HUES64 (cell line): ENCODE measurements at regions not wholly inside any gene's neighbourhood (a gene's known extent, or its start where the extent isn't known, plus 50 kb on each side); places are given as distances from the start of the nearest gene placed in this dataset.

ENCODE experiments used
- H3K27ac ChIP-seq: 2 replicates; pipeline ENCODE4 v1.7.0; 2013; ENCODE audit warnings: low read depth, low read length, inconsistent platforms
- H3K27me3 ChIP-seq: 2 replicates; pipeline ENCODE4 v1.6.1; 2013; ENCODE audit warnings: mild to moderate bottlenecking, low read length; ENCODE audit not compliant: insufficient read depth
- H3K36me3 ChIP-seq: 2 replicates; pipeline ENCODE4 v1.6.1; 2013; ENCODE audit warnings: mild to moderate bottlenecking, low read length; ENCODE audit not compliant: insufficient read depth
- H3K4me1 ChIP-seq: 2 replicates; pipeline ENCODE4 v1.6.1; 2013; ENCODE audit warnings: mild to moderate bottlenecking, low read length, moderate library complexity; ENCODE audit not compliant: insufficient read depth
- H3K4me3 ChIP-seq: 2 replicates; pipeline ENCODE4 v1.5.1; 2013; ENCODE audit warnings: mild to moderate bottlenecking, low read length, moderate library complexity
- H3K9ac ChIP-seq: 2 replicates; pipeline ENCODE4 v1.6.1; 2013; ENCODE audit warnings: mild to moderate bottlenecking, low read depth, low read length
- H3K9me3 ChIP-seq: 2 replicates; pipeline ENCODE4 v1.6.1; 2013; ENCODE audit warnings: low read depth, low read length; ENCODE audit not compliant: insufficient read depth
- WGBS: fragments of 150-250, 120-280 bp; methylation state at CpG from one replicate; pipeline ENCODE4 v1.1.7; 2013; ENCODE audit warnings: missing lambda C conversion rate; 5-methylcytosine and 5-hydroxymethylcytosine counted together

- Histone ChIP-seq H3K4me3 (no peak overlapping the region), H3K4me1 (no peaks in the 10 kb centered on the region), H3K27ac (no peak overlapping the region), H3K9me3 (no peaks in the 10 kb centered on the region), H3K27me3 (no peaks in the 10 kb centered on the region), H3K9ac (no peak overlapping the region), H3K36me3 (no peaks in the 10 kb centered on the region)
- 85% methylated on average over 2 of the region's 2 CpGs for WGBS
Measured at GRCh38 chr3:24646790-24647189, 152.1 kb upstream of the THRB start.

DNA sequence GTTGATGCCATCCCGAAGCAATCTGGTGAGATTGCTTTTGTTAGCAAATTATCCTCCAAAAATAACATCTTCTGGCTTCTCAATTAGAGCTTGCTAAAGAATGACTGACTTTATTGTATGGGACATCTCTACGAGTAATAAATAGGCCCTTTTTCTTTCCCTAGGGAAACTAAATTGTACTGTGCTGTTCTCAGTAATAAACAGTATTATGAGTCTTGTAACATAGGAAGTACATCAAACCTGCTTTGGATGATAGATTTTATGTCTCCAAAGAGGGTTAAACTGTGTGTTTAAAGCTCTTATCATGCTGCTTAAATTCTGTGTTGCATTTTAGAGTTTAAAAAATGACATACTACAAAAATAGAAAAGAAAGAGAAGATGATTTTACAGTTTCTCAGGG lies 153.4 kb upstream of the THRB start:
- H3K27me3 ChIP-seq: no peaks in the 10 kb centered on the region
- no peak overlapping the region for H3K9ac ChIP-seq
- H3K9me3 ChIP-seq: no peaks in the 10 kb centered on the region
- no peaks in the 10 kb centered on the region for H3K4me1 ChIP-seq
- whole genome bisulfite sequencing: 96% methylated on average over 2 of the region's 2 CpGs
- H3K4me3 ChIP-seq: no peak overlapping the region
- no peaks in the 10 kb centered on the region for H3K36me3 ChIP-seq
- no peak overlapping the region for H3K27ac ChIP-seq

GRCh38 chr3:24650839-24651238 lies 156.2 kb upstream of the THRB start:
- Histone ChIP-seq H3K4me3 (no peak overlapping the region), H3K27me3 (no peaks in the 10 kb centered on the region), H3K36me3 (no peaks in the 10 kb centered on the region), H3K4me1 (no peaks in the 10 kb centered on the region), H3K9ac (no peak overlapping the region), H3K27ac (no peak overlapping the region), H3K9me3 (no peaks in the 10 kb centered on the region)
- 82% methylated on average over 1 of the region's 1 CpG for WGBS

DNA sequence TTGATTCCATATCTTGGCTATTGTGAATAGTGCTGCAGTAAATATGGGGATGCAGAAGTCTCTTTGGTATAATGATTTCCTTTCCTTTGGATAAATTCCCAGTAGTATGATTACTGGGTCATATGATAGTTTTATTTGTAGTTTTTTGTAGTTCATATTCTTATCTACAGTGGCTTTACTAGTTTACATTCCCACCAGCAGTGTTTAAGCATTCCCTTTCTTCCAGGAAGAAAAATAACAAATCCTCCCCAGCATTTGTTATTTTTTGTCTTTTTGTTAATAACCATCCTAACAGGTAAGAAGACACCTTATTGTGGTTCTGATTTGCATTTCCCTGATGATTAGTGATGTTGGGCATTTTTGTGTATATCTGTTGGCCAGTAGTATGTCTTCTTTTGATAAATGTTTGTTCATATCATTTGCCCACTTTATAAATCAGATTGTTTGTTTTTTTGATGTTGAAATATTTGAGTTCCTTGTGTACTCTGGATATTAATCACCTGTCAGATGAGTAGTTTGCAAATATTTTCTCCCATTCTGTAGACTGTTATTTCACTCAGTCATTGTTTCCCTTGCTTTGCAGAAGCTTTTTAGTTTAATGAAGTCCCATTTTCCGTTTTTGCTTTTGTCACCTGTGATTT lies 163.3 kb upstream of the THRB start:
- H3K9ac ChIP-seq: no peak overlapping the region
- no peaks in the 10 kb centered on the region for H3K9me3 ChIP-seq
- no peak overlapping the region for H3K4me3 ChIP-seq
- no peaks in the 10 kb centered on the region for H3K27me3 ChIP-seq
- WGBS: 80% methylated on average over 1 of the region's 1 CpG
- H3K36me3 ChIP-seq: no peaks in the 10 kb centered on the region
- H3K4me1 ChIP-seq: no peaks in the 10 kb centered on the region
- H3K27ac ChIP-seq: no peak overlapping the region

- WGBS: 89% methylated on average over 3 of the region's 3 CpGs
Measured at GRCh38 chr3:24661175-24661584, 166.5 kb upstream of the THRB start.

DNA sequence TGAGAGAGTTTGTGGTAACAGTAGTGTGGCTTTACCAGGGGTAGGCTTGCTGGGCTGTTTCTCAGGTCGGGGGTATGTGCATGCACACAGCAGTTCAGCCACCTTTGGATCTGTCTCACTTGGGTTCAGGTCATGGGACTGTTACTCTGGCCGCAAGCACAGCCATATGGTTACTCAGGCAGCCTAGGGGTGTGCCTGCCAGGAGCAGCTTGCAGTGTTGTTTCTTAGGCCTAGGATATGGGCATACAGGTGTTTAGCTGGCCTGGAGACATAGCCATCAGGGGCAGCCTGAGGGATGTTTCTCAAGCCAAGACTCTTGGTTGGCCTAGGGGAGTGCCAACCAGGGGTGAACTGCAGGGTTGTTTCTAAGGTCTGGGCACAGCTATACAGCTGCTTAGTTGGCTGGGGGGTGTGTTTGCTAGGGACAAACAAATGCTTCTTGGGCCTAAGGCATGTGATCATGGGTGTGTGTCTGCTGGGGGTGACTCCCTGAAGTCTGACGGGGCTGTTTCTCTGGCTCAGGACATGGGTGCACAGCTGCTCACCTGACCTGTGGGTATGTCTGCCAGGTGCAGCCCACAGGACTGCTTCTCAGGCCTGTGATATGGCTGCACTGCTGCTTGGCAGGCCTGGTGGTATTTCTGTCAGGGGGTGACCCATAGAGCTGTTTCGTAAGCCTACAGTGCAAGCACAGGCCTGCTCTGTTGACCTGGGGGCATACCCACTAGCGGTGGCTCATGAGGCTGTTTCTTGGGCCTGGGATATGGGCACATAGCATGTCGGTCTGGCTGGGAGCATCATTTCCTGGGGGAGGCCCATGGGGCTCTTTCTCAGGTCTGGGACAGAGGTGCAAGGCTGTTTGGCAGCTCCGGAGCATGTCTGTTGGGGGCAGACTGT lies 168.0 kb upstream of the THRB start:
- no peaks in the 10 kb centered on the region for H3K27me3 ChIP-seq
- H3K9ac ChIP-seq: no peak overlapping the region
- no peaks in the 10 kb centered on the region for H3K36me3 ChIP-seq
- 93% methylated on average over 7 of the region's 7 CpGs for WGBS
- H3K4me1 ChIP-seq: no peaks in the 10 kb centered on the region
- H3K9me3 ChIP-seq: no peaks in the 10 kb centered on the region
- no peak overlapping the region for H3K4me3 ChIP-seq
- no peak overlapping the region for H3K27ac ChIP-seq

More at GRCh38 chr3:24661175-24661584, 166.5 kb upstream of the THRB start:
- Histone ChIP-seq H3K36me3 (no peaks in the 10 kb centered on the region), H3K9me3 (no peaks in the 10 kb centered on the region), H3K27me3 (no peaks in the 10 kb centered on the region), H3K9ac (no peak overlapping the region), H3K4me3 (no peak overlapping the region), H3K4me1 (no peaks in the 10 kb centered on the region), H3K27ac (no peak overlapping the region)

- no peaks in the 10 kb centered on the region for H3K36me3 ChIP-seq
- no peaks in the 10 kb centered on the region for H3K27me3 ChIP-seq
- H3K27ac ChIP-seq: no peak overlapping the region
- 95% methylated on average over 6 of the region's 6 CpGs for WGBS
- H3K9me3 ChIP-seq: no peaks in the 10 kb centered on the region
- no peak overlapping the region for H3K4me3 ChIP-seq
- H3K9ac ChIP-seq: no peak overlapping the region
- H3K4me1 ChIP-seq: no peaks in the 10 kb centered on the region
Measured at GRCh38 chr3:24663406-24663805, 168.8 kb upstream of the THRB start.

- WGBS: 96% methylated on average over 2 of the region's 3 CpGs
- H3K9ac ChIP-seq: no peak overlapping the region
- H3K36me3 ChIP-seq: no peaks in the 10 kb centered on the region
Measured at GRCh38 chr3:24668039-24668438, 173.4 kb upstream of the THRB start.

DNA sequence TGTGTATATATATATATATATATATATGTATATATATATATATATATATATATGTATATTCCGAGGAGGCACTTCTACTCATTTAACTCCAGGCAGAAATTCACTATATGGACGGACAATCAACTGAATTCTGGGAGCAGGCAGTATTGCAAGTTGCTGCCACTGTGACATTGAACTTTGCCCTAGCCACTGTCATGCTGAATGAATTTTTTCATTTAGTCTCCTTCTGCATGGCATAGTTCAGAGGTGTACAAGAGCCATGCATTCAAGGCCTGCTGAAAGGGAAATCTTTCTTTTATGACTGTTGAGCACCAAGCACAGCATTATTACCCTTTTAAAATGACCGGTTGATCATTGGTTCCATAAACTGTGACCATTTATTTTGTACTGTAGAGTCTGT lies 176.2 kb upstream of the THRB start:
- H3K4me1 ChIP-seq: no peaks in the 10 kb centered on the region
- H3K4me3 ChIP-seq: no peak overlapping the region
- no peak overlapping the region for H3K27ac ChIP-seq
- no peaks in the 10 kb centered on the region for H3K27me3 ChIP-seq
- 98% methylated on average over 3 of the region's 3 CpGs for WGBS
- no peaks in the 10 kb centered on the region for H3K9me3 ChIP-seq
- H3K9ac ChIP-seq: no peak overlapping the region
- no peaks in the 10 kb centered on the region for H3K36me3 ChIP-seq

More at GRCh38 chr3:24668039-24668438, 173.4 kb upstream of the THRB start:
- H3K27me3 ChIP-seq: no peaks in the 10 kb centered on the region
- H3K27ac ChIP-seq: no peak overlapping the region
- H3K4me1 ChIP-seq: no peaks in the 10 kb centered on the region
- no peak overlapping the region for H3K4me3 ChIP-seq
- H3K9me3 ChIP-seq: no peaks in the 10 kb centered on the region

GRCh38 chr3:24673596-24673995 lies 178.9 kb upstream of the THRB start:
- Histone ChIP-seq H3K4me3 (no peak overlapping the region), H3K36me3 (no peaks in the 10 kb centered on the region), H3K4me1 (no peaks in the 10 kb centered on the region), H3K9me3 (no peaks in the 10 kb centered on the region), H3K27me3 (no peaks in the 10 kb centered on the region), H3K27ac (no peak overlapping the region), H3K9ac (no peak overlapping the region)
- WGBS: 100% methylated on average over 1 of the region's 1 CpG

DNA sequence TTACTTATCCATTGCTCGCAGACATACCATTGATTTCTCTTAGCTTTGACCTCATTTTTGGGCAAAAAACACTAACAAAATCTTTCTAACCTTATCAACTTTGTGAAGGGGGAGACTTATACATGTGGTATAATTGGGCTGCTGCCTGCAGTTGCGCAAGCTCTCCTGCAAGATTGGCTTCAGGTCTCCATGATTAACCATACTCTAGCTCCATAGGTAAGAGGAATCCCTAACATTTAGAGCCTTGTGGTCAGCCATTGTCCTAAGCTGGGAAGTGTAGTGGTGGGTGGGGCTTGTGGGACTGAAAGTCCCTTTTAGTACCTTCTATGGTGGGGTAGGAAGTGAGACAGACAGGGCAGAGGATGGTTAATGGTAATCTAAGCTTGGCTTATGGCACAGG lies 179.6 kb upstream of the THRB start:
- no peak overlapping the region for H3K4me3 ChIP-seq
- H3K27ac ChIP-seq: no peak overlapping the region
- no peak overlapping the region for H3K9ac ChIP-seq
- H3K9me3 ChIP-seq: no peaks in the 10 kb centered on the region
- H3K27me3 ChIP-seq: no peaks in the 10 kb centered on the region
- WGBS: 100% methylated on average over 2 of the region's 2 CpGs
- no peaks in the 10 kb centered on the region for H3K36me3 ChIP-seq
- no peaks in the 10 kb centered on the region for H3K4me1 ChIP-seq
